H9 (cell line): ENCODE measurements at regions not wholly inside any gene's neighbourhood (a gene's known extent, or its start where the extent isn't known, plus 50 kb on each side); places are given as distances from the start of the nearest gene placed in this dataset.

Experiments used
- DNase-seq: peaks from one replicate; pipeline ENCODE4 v3.0.0-alpha.2; 2017
- H2AFZ ChIP-seq: one replicate; pipeline ENCODE4 v1.6.1; 2013; ENCODE audit warnings: mild to moderate bottlenecking, low read length, control low read depth, moderate library complexity
- H2AK5ac ChIP-seq: 2 replicates; pipeline ENCODE4 v1.6.1; 2013; ENCODE audit warnings: low read length, control low read depth, mixed read lengths; ENCODE audit not compliant: insufficient read length
- H2BK120ac ChIP-seq: one replicate; pipeline ENCODE4 v1.6.1; 2013; ENCODE audit warnings: low read depth, mild to moderate bottlenecking, low read length, control low read depth, inconsistent platforms; ENCODE audit not compliant: poor library complexity, severe bottlenecking
- H2BK12ac ChIP-seq: 2 replicates; pipeline ENCODE4 v1.6.1; 2013; ENCODE audit warnings: low read length, control low read depth, mixed read lengths, low read depth; ENCODE audit not compliant: insufficient read length
- H2BK15ac ChIP-seq: 2 replicates; pipeline ENCODE4 v1.6.1; 2013; ENCODE audit warnings: low read depth, low read length, control low read depth
- H2BK20ac ChIP-seq: one replicate; pipeline ENCODE4 v1.6.1; 2013; ENCODE audit warnings: low read depth, mild to moderate bottlenecking, low read length, control low read depth, inconsistent platforms; ENCODE audit not compliant: poor library complexity, severe bottlenecking
- H2BK5ac ChIP-seq: 2 replicates; pipeline ENCODE4 v1.6.1; 2013; ENCODE audit warnings: low read length, control low read depth, mixed read lengths; ENCODE audit not compliant: insufficient read length
- H3K14ac ChIP-seq: 2 replicates; pipeline ENCODE4 v1.6.1; 2013; ENCODE audit warnings: low read length, control low read depth; ENCODE audit not compliant: insufficient read depth
- H3K18ac ChIP-seq: 2 replicates; pipeline ENCODE4 v1.6.1; 2013; ENCODE audit warnings: low read depth, mild to moderate bottlenecking, mixed read lengths, low read length, control low read depth; ENCODE audit not compliant: insufficient read length
- H3K23ac ChIP-seq: 2 replicates; pipeline ENCODE4 v1.6.1; 2013; ENCODE audit warnings: low read length, control low read depth, mixed read lengths, low read depth; ENCODE audit not compliant: insufficient read length
- H3K23me2 ChIP-seq: 2 replicates; pipeline ENCODE4 v1.6.1; 2013; ENCODE audit warnings: low read depth, mild to moderate bottlenecking, mixed read lengths, low read length, control low read depth; ENCODE audit not compliant: insufficient read length, poor library complexity, severe bottlenecking
- H3K27ac ChIP-seq: 2 replicates; pipeline ENCODE4 v1.5.1; 2013; ENCODE audit warnings: low read length, control low read depth, mixed read lengths, low read depth; ENCODE audit not compliant: insufficient read length
- H3K27me3 ChIP-seq: 2 replicates; pipeline ENCODE4 v1.6.1; 2013; ENCODE audit warnings: low read length, control low read depth, inconsistent platforms; ENCODE audit not compliant: insufficient read depth
- H3K4ac ChIP-seq: 2 replicates; pipeline ENCODE4 v1.6.1; 2013; ENCODE audit warnings: low read depth, mild to moderate bottlenecking, control low read depth, inconsistent platforms, low read length, moderate library complexity
- H3K4me1 ChIP-seq: 2 replicates; pipeline ENCODE4 v1.6.1; 2013; ENCODE audit warnings: low read length, control low read depth, inconsistent platforms; ENCODE audit not compliant: insufficient read depth
- H3K4me2 ChIP-seq: 2 replicates; pipeline ENCODE4 v1.6.1; 2013; ENCODE audit warnings: low read length, control low read depth, mixed read lengths; ENCODE audit not compliant: insufficient read length, insufficient read depth
- H3K56ac ChIP-seq: 2 replicates; pipeline ENCODE4 v1.6.1; 2013; ENCODE audit warnings: low read depth, mild to moderate bottlenecking, mixed read lengths, low read length, control low read depth; ENCODE audit not compliant: insufficient read length
- H3K79me1 ChIP-seq: 2 replicates; pipeline ENCODE4 v1.6.1; 2013; ENCODE audit warnings: low read depth, mild to moderate bottlenecking, moderate library complexity, low read length, control low read depth, inconsistent platforms; ENCODE audit not compliant: insufficient read depth, poor library complexity, severe bottlenecking
- H3K79me2 ChIP-seq: 2 replicates; pipeline ENCODE4 v1.6.1; 2013; ENCODE audit warnings: low read length, control low read depth, inconsistent platforms; ENCODE audit not compliant: insufficient read depth
- H3K9ac ChIP-seq: 2 replicates; pipeline ENCODE4 v1.6.1; 2013; ENCODE audit warnings: low read length, control low read depth, mixed read lengths; ENCODE audit not compliant: insufficient read length; ENCODE audit errors: extremely low read depth
- H3K9me3 ChIP-seq: one replicate; pipeline ENCODE4 v1.6.1; 2013; ENCODE audit warnings: low read depth, low read length, inconsistent platforms; ENCODE audit not compliant: control insufficient read depth
- H3T11ph ChIP-seq: one replicate; pipeline ENCODE4 v1.6.1; 2013; ENCODE audit warnings: mild to moderate bottlenecking, low read length, control low read depth, inconsistent platforms
- H4K20me1 ChIP-seq: one replicate; pipeline ENCODE4 v1.6.1; 2013; ENCODE audit not compliant: control insufficient read depth, insufficient read length, insufficient read depth
- H4K5ac ChIP-seq: 2 replicates; pipeline ENCODE4 v1.6.1; 2013; ENCODE audit warnings: low read depth, mild to moderate bottlenecking, mixed read lengths, low read length, control low read depth; ENCODE audit not compliant: insufficient read length
- H4K8ac ChIP-seq: replicated peaks from 2 replicates; pipeline ENCODE4 v1.6.1; 2013; ENCODE audit warnings: low read length, control low read depth, mixed read lengths, low read depth; ENCODE audit not compliant: insufficient read length
- H4K91ac ChIP-seq: 2 replicates; pipeline ENCODE4 v1.6.1; 2013; ENCODE audit warnings: low read depth, mild to moderate bottlenecking, moderate library complexity, mixed read lengths, low read length, control low read depth; ENCODE audit not compliant: insufficient read length
- H3K27ac Mint-ChIP-seq, 3 experiments: 2 replicates in 2 of 3; 3 replicates in 1 of 3; pipeline ENCODE4 v1.8.0; 2020 to 2021; ENCODE audit warnings: mixed read lengths in 3 of 3, mild to moderate bottlenecking in 1 of 3, moderate library complexity in 1 of 3
- H3K27me3 Mint-ChIP-seq: 2 replicates; pipeline ENCODE4 v1.8.0; 2021; ENCODE audit warnings: low read depth, mild to moderate bottlenecking, moderate library complexity, mixed read lengths
- H3K36me3 Mint-ChIP-seq, 3 experiments: 2 replicates in 2 of 3; 3 replicates in 1 of 3; pipeline ENCODE4 v1.8.0; 2020 to 2021; ENCODE audit warnings: low read depth in 3 of 3, mixed read lengths in 3 of 3; ENCODE audit not compliant: insufficient read depth in 1 of 3
- H3K4me1 Mint-ChIP-seq, 2 experiments: 2 replicates each; pipeline ENCODE4 v1.8.0; 2020; ENCODE audit warnings: mixed read lengths in 2 of 2
- H3K4me3 Mint-ChIP-seq, 2 experiments: 2 replicates in 1 of 2; 3 replicates in 1 of 2; pipeline ENCODE4 v1.8.0; 2020 to 2021; ENCODE audit warnings: mild to moderate bottlenecking in 2 of 2, mixed read lengths in 2 of 2, moderate library complexity in 1 of 2
- H3K9me3 Mint-ChIP-seq, 2 experiments: 2 replicates in 1 of 2; 3 replicates in 1 of 2; pipeline ENCODE4 v1.8.0; 2020; ENCODE audit warnings: mild to moderate bottlenecking in 2 of 2, mixed read lengths in 2 of 2, moderate library complexity in 1 of 2
- WGBS: extraction: QIAGEN DNeasy Blood & Tissue Kit; methylation state at CpG from one replicate; pipeline ENCODE4 v1.1.7; 2013; ENCODE audit warnings: missing lambda C conversion rate, low lambda C conversion rate, mixed read lengths; ENCODE audit not compliant: insufficient read length; ENCODE audit errors: extremely low coverage; 5-methylcytosine and 5-hydroxymethylcytosine counted together
- TF ChIP-seq, protein P1 (sequence below): fragments of 200-600 bp; sonication (generic); conservative IDR thresholded peaks from 3 replicates; pipeline ENCODE4 v1.8.0; 2021; ENCODE audit warnings: antibody characterized with exemption, mild to moderate bottlenecking

DNA sequence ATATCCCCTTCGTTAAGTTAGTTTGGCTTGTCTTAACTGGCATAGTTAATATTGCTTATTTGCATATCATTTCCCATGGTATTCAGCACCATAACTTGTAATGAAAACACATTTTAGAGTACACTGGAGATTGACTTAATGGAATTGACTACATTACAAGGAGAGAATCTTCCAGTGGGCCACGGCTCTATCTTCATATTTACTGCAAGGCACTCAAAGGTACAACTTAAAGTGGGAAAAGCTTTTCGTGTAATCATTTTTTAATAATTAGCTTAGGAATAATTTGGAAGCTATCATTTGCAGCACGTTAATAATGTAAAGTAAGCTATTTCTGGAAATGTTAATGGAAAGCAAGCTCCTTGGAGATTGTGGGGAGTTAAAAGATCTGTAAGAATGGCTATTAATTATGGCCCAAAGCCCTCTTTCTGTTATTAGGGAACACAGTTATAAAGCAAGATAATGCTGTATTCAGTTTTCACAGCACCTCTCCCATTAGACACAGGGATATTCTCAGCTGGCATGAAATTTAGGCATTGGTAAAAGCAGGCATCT lies 551.5 kb upstream of the RGMA start:
- Histone ChIP-seq H4K20me1 (no peaks in the 10 kb centered on the region), H3K18ac (no peak overlapping the region), H3K9ac (no peak overlapping the region), H4K5ac (no peak overlapping the region), H3K9me3 (no peaks in the 10 kb centered on the region), H3K23ac (no peak overlapping the region), H2AFZ (no peak overlapping the region), H2BK15ac (no peak overlapping the region), H3K14ac (no peak overlapping the region), H3K56ac (no peak overlapping the region), H3T11ph (no peak overlapping the region), H4K91ac (no peak overlapping the region), H3K79me2 (no peaks in the 10 kb centered on the region), H2BK5ac (no peak overlapping the region), H3K4me2 (no peak overlapping the region), H3K27me3 (no peaks in the 10 kb centered on the region), H3K4me1 (no peaks in the 10 kb centered on the region), H2AK5ac (no peak overlapping the region), H3K79me1 (no peaks in the 10 kb centered on the region), H2BK120ac (no peak overlapping the region), H3K23me2 (no peaks in the 10 kb centered on the region), H4K8ac (no peak overlapping the region), H2BK20ac (no peak overlapping the region), H3K4ac (no peak overlapping the region), H3K27ac (no peak overlapping the region), H2BK12ac (no peak overlapping the region)
- Mint-ChIP-seq H3K36me3 (no peaks in the 10 kb centered on the region), H3K27me3 (no peaks in the 10 kb centered on the region), H3K27ac (no peak overlapping the region), H3K4me1 (no peaks in the 10 kb centered on the region), H3K9me3 (no peaks in the 10 kb centered on the region), H3K4me3 (no peak overlapping the region)
- TF ChIP-seq, protein P1, sequence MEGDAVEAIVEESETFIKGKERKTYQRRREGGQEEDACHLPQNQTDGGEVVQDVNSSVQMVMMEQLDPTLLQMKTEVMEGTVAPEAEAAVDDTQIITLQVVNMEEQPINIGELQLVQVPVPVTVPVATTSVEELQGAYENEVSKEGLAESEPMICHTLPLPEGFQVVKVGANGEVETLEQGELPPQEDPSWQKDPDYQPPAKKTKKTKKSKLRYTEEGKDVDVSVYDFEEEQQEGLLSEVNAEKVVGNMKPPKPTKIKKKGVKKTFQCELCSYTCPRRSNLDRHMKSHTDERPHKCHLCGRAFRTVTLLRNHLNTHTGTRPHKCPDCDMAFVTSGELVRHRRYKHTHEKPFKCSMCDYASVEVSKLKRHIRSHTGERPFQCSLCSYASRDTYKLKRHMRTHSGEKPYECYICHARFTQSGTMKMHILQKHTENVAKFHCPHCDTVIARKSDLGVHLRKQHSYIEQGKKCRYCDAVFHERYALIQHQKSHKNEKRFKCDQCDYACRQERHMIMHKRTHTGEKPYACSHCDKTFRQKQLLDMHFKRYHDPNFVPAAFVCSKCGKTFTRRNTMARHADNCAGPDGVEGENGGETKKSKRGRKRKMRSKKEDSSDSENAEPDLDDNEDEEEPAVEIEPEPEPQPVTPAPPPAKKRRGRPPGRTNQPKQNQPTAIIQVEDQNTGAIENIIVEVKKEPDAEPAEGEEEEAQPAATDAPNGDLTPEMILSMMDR: no peak
- no CpG with 5 or more reads among the region's 4 CpGs for WGBS
- DNase-seq: no peak
